H1 (cell line): ENCODE measurements at regions not wholly inside any gene's neighbourhood (a gene's known extent, or its start where the extent isn't known, plus 50 kb on each side); places are given as distances from the start of the nearest gene placed in this dataset.
A peak's percentile ranks its signal among the peaks of the same experiment; 100 is the strongest.

Experiments
- CTCF ChIA-PET: fragments of 300-600 bp; sonication (Branson Sonifier 250); formaldehyde crosslinking; loops from one replicate; lab custom pipeline; 2021; ENCODE audit not compliant: partially characterized antibody; lab: Charles Lee
- POLR2A ChIA-PET: fragments of 300-600 bp; sonication (Branson Sonifier 250); formaldehyde crosslinking; loops from one replicate; lab custom pipeline; 2021; ENCODE audit warnings: inconsistent platforms; ENCODE audit not compliant: partially characterized antibody; lab: Charles Lee
- DNase-seq, 2 experiments: peaks; one replicate each; pipeline versions ENCODE4 v3.0.0 to v3.0.0-alpha.2; 2010 to 2022; ENCODE audit warnings: low spot score in 2 of 2, low read depth in 1 of 2, mixed read lengths in 1 of 2
- FAIRE-seq: peaks from 2 replicates; lab custom pipeline; 2011; peaks lifted over from hg19 to GRCh38; lab: Jason Lieb, UNC
- H2AFZ ChIP-seq: 2 replicates; pipeline ENCODE4 v1.8.1; 2012; ENCODE audit warnings: low read length, inconsistent platforms
- H2AK5ac ChIP-seq: 2 replicates; pipeline ENCODE4 v1.6.1; 2013; ENCODE audit warnings: low read depth, low read length
- H2BK120ac ChIP-seq: replicated peaks from 2 replicates; pipeline ENCODE3; 2013; ENCODE audit warnings: low read depth, low read length, inconsistent platforms
- H2BK12ac ChIP-seq: 2 replicates; pipeline ENCODE4 v1.6.1; 2013; ENCODE audit warnings: low read depth, low read length
- H2BK15ac ChIP-seq: 2 replicates; pipeline ENCODE4 v1.6.1; 2013; ENCODE audit warnings: low read length
- H2BK20ac ChIP-seq: 2 replicates; pipeline ENCODE4 v1.6.1; 2013; ENCODE audit warnings: low read length
- H2BK5ac ChIP-seq: 2 replicates; pipeline ENCODE4 v1.6.1; 2013; ENCODE audit warnings: low read depth, low read length
- H3K14ac ChIP-seq: 2 replicates; pipeline ENCODE4 v1.6.1; 2013; ENCODE audit warnings: inconsistent platforms; ENCODE audit not compliant: insufficient read length
- H3K18ac ChIP-seq: 2 replicates; pipeline ENCODE4 v1.6.1; 2013; ENCODE audit warnings: low read length; ENCODE audit errors: extremely low read depth
- H3K23ac ChIP-seq: 2 replicates; pipeline ENCODE4 v1.6.1; 2013; ENCODE audit warnings: inconsistent platforms; ENCODE audit not compliant: insufficient read length
- H3K23me2 ChIP-seq: 2 replicates; pipeline ENCODE4 v1.6.1; 2013; ENCODE audit warnings: low read depth, low read length
- H3K27ac ChIP-seq: 2 replicates; pipeline ENCODE4 v1.6.1; 2011; ENCODE audit warnings: low read depth, low read length, inconsistent platforms
- H3K27me3 ChIP-seq, 4 experiments: replicated peaks in 1 of 4; 1 replicate in 1 of 4; 2 replicates in 3 of 4; pipeline versions ENCODE4 v1.6.1 to v1.8.1; 2011 to 2013; ENCODE audit warnings: low read length in 3 of 4, mild to moderate bottlenecking in 3 of 4, inconsistent platforms in 2 of 4, mixed read lengths in 2 of 4, moderate library complexity in 1 of 4; ENCODE audit not compliant: control insufficient read depth in 3 of 4, insufficient read depth in 3 of 4; ENCODE audit errors: extremely low read depth in 1 of 4
- H3K36me3 ChIP-seq, 4 experiments: 2 replicates each; pipeline versions ENCODE4 v1.6.1 to v1.8.1; 2011 to 2013; ENCODE audit warnings: mild to moderate bottlenecking in 4 of 4, low read length in 3 of 4, moderate library complexity in 2 of 4, control low read depth in 1 of 4, inconsistent platforms in 1 of 4; ENCODE audit not compliant: insufficient read depth in 4 of 4, control insufficient read depth in 2 of 4
- H3K4ac ChIP-seq: replicated peaks from 2 replicates; pipeline ENCODE3; 2013; ENCODE audit warnings: low read length, low read depth, mixed read lengths, inconsistent platforms; ENCODE audit not compliant: insufficient read length
- H3K4me1 ChIP-seq, 4 experiments: replicated peaks in 1 of 4; 1 replicate in 1 of 4; 2 replicates in 3 of 4; pipeline versions ENCODE4 v1.6.1 to v1.8.1; 2011 to 2013; ENCODE audit warnings: low read length in 3 of 4, inconsistent platforms in 2 of 4, mixed read lengths in 1 of 4; ENCODE audit not compliant: insufficient read depth in 4 of 4, control insufficient read depth in 3 of 4
- H3K4me2 ChIP-seq, 2 experiments: 2 replicates each; pipeline versions ENCODE4 v1.6.1 to v1.8.1; 2011 to 2013; ENCODE audit warnings: low read depth in 2 of 2, low read length in 2 of 2, control low read depth in 1 of 2, inconsistent platforms in 1 of 2, mild to moderate bottlenecking in 1 of 2; ENCODE audit not compliant: insufficient read depth in 1 of 2
- H3K4me3 ChIP-seq, 4 experiments: fragments of 200-600, 300-600 bp in 1 of 4; sonication (generic), shearing (Covaris generic), sonication (Bioruptor Twin) in 1 of 4; 2 replicates each; pipeline versions ENCODE4 v1.5.1 to v1.8.1; 2011 to 2016; ENCODE audit warnings: low read length in 4 of 4, low read depth in 3 of 4, control low read depth in 2 of 4, inconsistent platforms in 2 of 4, mild to moderate bottlenecking in 2 of 4, mixed read lengths in 1 of 4, moderate library complexity in 1 of 4; ENCODE audit not compliant: insufficient read depth in 2 of 4; ENCODE audit errors: extremely low read depth in 1 of 4
- H3K56ac ChIP-seq: replicated peaks from 2 replicates; pipeline ENCODE3; 2013; ENCODE audit warnings: low read depth, mild to moderate bottlenecking, mixed read lengths, low read length, inconsistent platforms; ENCODE audit not compliant: insufficient read length
- H3K79me1 ChIP-seq: 2 replicates; pipeline ENCODE4 v1.6.1; 2013; ENCODE audit warnings: low read depth, low read length, control low read depth
- H3K79me2 ChIP-seq, 2 experiments: 2 replicates each; pipeline versions ENCODE4 v1.6.1 to v1.8.1; 2012 to 2013; ENCODE audit warnings: low read length in 2 of 2, mild to moderate bottlenecking in 2 of 2, inconsistent platforms in 1 of 2; ENCODE audit not compliant: insufficient read depth in 2 of 2, control insufficient read depth in 1 of 2
- H3K9ac ChIP-seq, 4 experiments: replicated peaks in 1 of 4; 1 replicate in 1 of 4; 2 replicates in 3 of 4; pipeline versions ENCODE4 v1.6.1 to v1.8.1; 2011 to 2013; ENCODE audit warnings: low read depth in 3 of 4, low read length in 3 of 4, control low read depth in 2 of 4, mild to moderate bottlenecking in 2 of 4, moderate library complexity in 2 of 4, inconsistent platforms in 1 of 4; ENCODE audit errors: extremely low read depth in 1 of 4
- H3K9me3 ChIP-seq, 2 experiments: 2 replicates each; pipeline versions ENCODE4 v1.6.1 to v1.8.1; 2012 to 2013; ENCODE audit warnings: mild to moderate bottlenecking in 2 of 2, moderate library complexity in 2 of 2, control low read depth in 1 of 2, inconsistent platforms in 1 of 2, low read depth in 1 of 2, low read length in 1 of 2, mixed read lengths in 1 of 2; ENCODE audit not compliant: insufficient read depth in 2 of 2
- H4K20me1 ChIP-seq, 2 experiments: replicated peaks in 1 of 2; 2 replicates each; pipeline versions ENCODE3 to v1.8.1; 2011 to 2013; ENCODE audit warnings: inconsistent platforms in 2 of 2, low read length in 2 of 2, mild to moderate bottlenecking in 1 of 2; ENCODE audit not compliant: insufficient read depth in 2 of 2, control insufficient read depth in 1 of 2
- H4K5ac ChIP-seq: 2 replicates; pipeline ENCODE4 v1.6.1; 2013; ENCODE audit warnings: low read length, low read depth, mixed read lengths, inconsistent platforms; ENCODE audit not compliant: insufficient read length
- H4K8ac ChIP-seq: 2 replicates; pipeline ENCODE4 v1.8.0; 2013; ENCODE audit warnings: mild to moderate bottlenecking, moderate library complexity, low read length, inconsistent platforms; ENCODE audit not compliant: insufficient read depth; ENCODE audit errors: extremely low read depth
- H4K91ac ChIP-seq: replicated peaks from 2 replicates; pipeline ENCODE3; 2013; ENCODE audit warnings: low read length, mixed read lengths, inconsistent platforms; ENCODE audit not compliant: insufficient read length
- CEBPB ChIP-seq: IDR thresholded peaks from 2 replicates; pipeline ENCODE4 v1.6.1; 2012; ENCODE audit warnings: low read depth, low read length
- KDM4A ChIP-seq: IDR thresholded peaks from one replicate; pipeline ENCODE4 v1.7.1; 2012; ENCODE audit warnings: low read depth, mild to moderate bottlenecking, moderate library complexity, low read length, inconsistent platforms; ENCODE audit not compliant: severe bottlenecking
- MAFK ChIP-seq: IDR thresholded peaks from 2 replicates; pipeline ENCODE4 v1.6.1; 2012; ENCODE audit warnings: low read depth, mild to moderate bottlenecking, improper control_type of control experiment, low read length
- NANOG ChIP-seq: IDR thresholded peaks from 2 replicates; pipeline ENCODE4 v1.6.1; 2011; ENCODE audit warnings: low read length, low read depth, mild to moderate bottlenecking, inconsistent platforms; ENCODE audit not compliant: insufficient read depth, poor library complexity, severe bottlenecking
- RBBP5 ChIP-seq: IDR thresholded peaks from 2 replicates; pipeline ENCODE4 v1.7.1; 2012; ENCODE audit warnings: low read depth, mild to moderate bottlenecking, inconsistent platforms, low read length, moderate library complexity, borderline replicate concordance
- SP4 ChIP-seq: IDR thresholded peaks from 2 replicates; pipeline ENCODE4 v1.6.1; 2012; ENCODE audit warnings: low read length, inconsistent platforms
- SRF ChIP-seq: IDR thresholded peaks from 2 replicates; pipeline ENCODE4 v1.6.1; 2011; ENCODE audit warnings: mild to moderate bottlenecking, low read depth, low read length, moderate library complexity
- TAF1 ChIP-seq: IDR thresholded peaks from 2 replicates; pipeline ENCODE4 v1.6.1; 2011; ENCODE audit warnings: mild to moderate bottlenecking, low read depth, low read length
- WGBS, 2 experiments: shearing (Covaris generic) in 1 of 2; methylation state at CpG; one replicate each; pipeline versions ENCODE4 v1.1.6 to v1.1.7; 2013 to 2015; ENCODE audit warnings: low lambda C conversion rate in 2 of 2, mixed read lengths in 2 of 2, inconsistent platforms in 1 of 2, low coverage in 1 of 2, missing lambda C conversion rate in 1 of 2; ENCODE audit not compliant: insufficient replicate concordance in 2 of 2, insufficient coverage in 1 of 2, insufficient read length in 1 of 2; ENCODE audit errors: extremely low coverage in 1 of 2, missing lambda C conversion rate in 1 of 2; 5-methylcytosine and 5-hydroxymethylcytosine counted together

DNA sequence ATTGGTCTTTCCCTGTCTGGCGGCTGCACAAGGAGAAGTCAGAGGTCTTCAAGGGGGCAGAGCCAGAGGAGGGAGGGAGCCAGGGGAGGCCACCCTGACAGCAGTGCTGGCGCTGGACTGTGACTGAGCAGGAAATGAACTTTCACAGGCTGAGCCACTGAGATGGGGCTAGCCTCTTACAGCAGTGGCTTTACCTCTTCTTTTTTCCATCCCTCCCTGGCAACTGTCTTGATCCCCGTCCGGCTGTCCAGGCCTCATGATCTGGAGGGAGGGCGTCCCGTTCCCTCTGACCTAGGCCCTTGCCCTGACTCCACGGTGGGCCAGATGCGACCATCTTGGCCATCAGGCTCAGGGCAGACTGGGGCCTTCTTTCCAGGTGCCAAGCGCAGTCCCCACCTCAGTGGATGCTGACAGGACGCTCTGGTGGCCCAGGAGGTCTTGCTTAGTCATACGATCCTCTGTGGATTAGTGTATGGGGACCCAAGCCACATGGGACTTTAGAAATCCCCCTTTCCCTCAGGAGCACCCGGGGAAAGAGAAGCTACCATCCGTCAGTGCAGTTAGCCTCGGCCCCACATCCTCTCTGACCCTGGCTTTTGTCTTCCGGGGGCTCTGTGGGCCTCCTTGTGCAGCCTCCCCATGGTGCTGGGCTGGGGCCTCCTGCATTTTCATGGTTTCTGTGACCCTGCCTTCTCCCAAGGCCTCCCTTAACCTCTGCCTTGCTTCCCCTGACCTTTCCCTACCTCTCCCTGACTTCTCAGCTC lies 57.4 kb upstream of the CCDC167 start:
- Histone ChIP-seq H3K4me2 (no peak overlapping the region), H3K79me2 (no peaks in the 10 kb centered on the region), H3K4me3 (no peak overlapping the region), H2BK15ac (0 out of 2 replicates have a peak overlapping the region, but pooled peaks have one; percentile 18), H4K5ac (no peak overlapping the region), H2AFZ (no peak overlapping the region), H3K56ac (no peak overlapping the region), H4K20me1 (no peaks in the 10 kb centered on the region), H2BK120ac (no peak overlapping the region), H2BK20ac (no peak overlapping the region), H2AK5ac (no peak overlapping the region), H3K9ac (no peak overlapping the region), H4K8ac (no peak overlapping the region), H3K23me2 (no peaks in the 10 kb centered on the region), H3K18ac (no peak overlapping the region), H3K4ac (no peak overlapping the region), H2BK5ac (no peak overlapping the region), H3K23ac (no peak overlapping the region), H3K14ac (no peak overlapping the region), H2BK12ac (peak overlapping the region; percentile 68; the same call in 1 of the 2 replicates), H3K79me1 (no peaks in the 10 kb centered on the region), H4K91ac (no peak overlapping the region), H3K4me1 (peaks cover 0 to 6% (median 2%) of the 10 kb centered on the region in 4 experiments; a peak in 4 of 7 replicates), H3K9me3 (no peaks in the 10 kb centered on the region), H3K27me3 (peaks cover 0 to 5% (median 3%) of the 10 kb centered on the region in 4 experiments; a peak in 3 of 7 replicates), H3K36me3 (no peaks in the 10 kb centered on the region), H3K27ac (no peak overlapping the region)
- WGBS, 2 experiments, result 89% methylated on average over 15 of the region's 15 CpGs; no CpG with 5 or more reads in 1 of the 2 experiments
- DNase-seq, result no peak
- ChIA-PET CTCF (interaction anchor here (0.7 to 16.3 kb wide), 11 partner anchors 9 to 79 kb away, joined by 3 to 308 read pairs (median 4); no protein-coding TSS in a partner anchor), POLR2A (interaction anchor here (0.8 to 0.9 kb wide), 2 partner anchors 18 to 65 kb away, joined by 3 to 4 read pairs; no protein-coding TSS in a partner anchor)
- TF ChIP-seq KDM4A (no peak), TAF1 (no peak), SP4 (no peak), NANOG (no peak), SRF (no peak), RBBP5 (no peak), CEBPB (no peak), MAFK (no peak)
- FAIRE-seq, result no peak
